Liver (tissue), 3 donors: ENCODE measurements at regions not wholly inside any gene's neighbourhood (a gene's known extent, or its start where the extent isn't known, plus 50 kb on each side); places are given as distances from the start of the nearest gene placed in this dataset.

Experiments used
- CTCF ChIP-seq: fragments of 150-350 bp; IDR thresholded peaks from 2 replicates; pipeline ENCODE4 v1.5.1; 2017; ENCODE audit warnings: improper control_type of control experiment, low read depth, low read length; ENCODE audit not compliant: missing input control
- FOXA2 ChIP-seq: IDR thresholded peaks from 2 replicates; pipeline ENCODE4 v1.6.1; 2016; ENCODE audit warnings: antibody characterized with exemption
- GABPA ChIP-seq, 2 donors: IDR thresholded peaks in 1 of 2; conservative IDR thresholded peaks in 1 of 2; 2 replicates each; pipeline ENCODE4 v1.6.1; 2016; ENCODE audit warnings: antibody characterized with exemption in 2 of 2, mild to moderate bottlenecking in 1 of 2, moderate library complexity in 1 of 2
- RAD21 ChIP-seq, 2 donors: IDR thresholded peaks; 2 replicates each; pipeline ENCODE4 v1.6.1; 2016; ENCODE audit warnings: antibody characterized with exemption in 2 of 2, mild to moderate bottlenecking in 2 of 2
- REST ChIP-seq: IDR thresholded peaks from 2 replicates; pipeline ENCODE4 v1.6.1; 2016; ENCODE audit warnings: antibody characterized with exemption, mild to moderate bottlenecking
- ZBTB33 ChIP-seq: IDR thresholded peaks from 2 replicates; pipeline ENCODE4 v1.6.1; 2016; ENCODE audit warnings: antibody characterized with exemption
- donor health status: healthy.
- donor health status: healthy.

GRCh38 chr7:115177103-115177502, 255.2 kb downstream of the MDFIC start:
- TF ChIP-seq CTCF (no peak), FOXA2 (no peak), RAD21 (IDR thresholded peaks at IDR 0.05) (no peak), GABPA (IDR thresholded peaks at IDR 0.05 in 1 of 2, conservative IDR thresholded peaks at IDR 0.05 in 1 of 2) (no peak), REST (no peak), ZBTB33 (no peak)
